HUES48 (cell line): ENCODE measurements at regions not wholly inside any gene's neighbourhood (a gene's known extent, or its start where the extent isn't known, plus 50 kb on each side); places are given as distances from the start of the nearest gene placed in this dataset.

Experiments used
- H3K27ac ChIP-seq: one replicate; pipeline ENCODE4 v1.7.0; 2013; ENCODE audit warnings: low read depth, low read length, inconsistent platforms
- H3K27me3 ChIP-seq: 2 replicates; pipeline ENCODE4 v1.6.1; 2013; ENCODE audit warnings: mild to moderate bottlenecking, low read length; ENCODE audit not compliant: control insufficient read depth, insufficient read depth
- H3K36me3 ChIP-seq: 2 replicates; pipeline ENCODE4 v1.6.1; 2013; ENCODE audit warnings: low read length; ENCODE audit not compliant: control insufficient read depth, insufficient read depth
- H3K4me1 ChIP-seq: 2 replicates; pipeline ENCODE4 v1.6.1; 2013; ENCODE audit warnings: mild to moderate bottlenecking, low read length; ENCODE audit not compliant: control insufficient read depth, insufficient read depth
- H3K4me3 ChIP-seq: 2 replicates; pipeline ENCODE4 v1.5.1; 2013; ENCODE audit warnings: mild to moderate bottlenecking, low read depth, low read length
- H3K9ac ChIP-seq: 2 replicates; pipeline ENCODE4 v1.6.1; 2013; ENCODE audit warnings: mild to moderate bottlenecking, low read depth, low read length, moderate library complexity
- H3K9me3 ChIP-seq: 2 replicates; pipeline ENCODE4 v1.6.1; 2013; ENCODE audit warnings: low read length; ENCODE audit not compliant: control insufficient read depth, insufficient read depth

DNA sequence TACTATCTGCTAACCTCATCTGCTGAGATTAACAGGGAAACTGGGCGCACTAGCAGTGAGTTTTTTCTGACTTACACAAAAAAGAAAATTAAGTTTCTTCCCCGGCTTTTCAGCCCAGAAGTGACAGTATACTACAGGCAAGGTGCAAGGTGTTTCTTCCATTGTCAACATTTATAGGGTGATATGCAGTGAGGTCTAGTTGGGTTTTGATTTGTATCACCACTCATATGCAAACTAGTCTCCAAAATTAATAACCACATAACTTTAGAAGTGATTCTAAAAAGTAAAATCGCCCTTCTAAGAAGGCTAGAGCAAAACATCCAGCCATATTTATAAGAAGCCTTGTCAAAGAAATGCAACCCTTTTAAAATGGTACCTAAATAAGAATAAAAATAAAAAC is 640.1 kb downstream of the ARAP2 start:
- no peak overlapping the region for H3K9ac ChIP-seq
- H3K4me1 ChIP-seq, result no peaks in the 10 kb centered on the region
- H3K4me3 ChIP-seq, result no peak overlapping the region
- H3K27me3 ChIP-seq, result no peaks in the 10 kb centered on the region
- no peaks in the 10 kb centered on the region for H3K36me3 ChIP-seq
- no peaks in the 10 kb centered on the region for H3K9me3 ChIP-seq
- H3K27ac ChIP-seq, result no peak overlapping the region

DNA sequence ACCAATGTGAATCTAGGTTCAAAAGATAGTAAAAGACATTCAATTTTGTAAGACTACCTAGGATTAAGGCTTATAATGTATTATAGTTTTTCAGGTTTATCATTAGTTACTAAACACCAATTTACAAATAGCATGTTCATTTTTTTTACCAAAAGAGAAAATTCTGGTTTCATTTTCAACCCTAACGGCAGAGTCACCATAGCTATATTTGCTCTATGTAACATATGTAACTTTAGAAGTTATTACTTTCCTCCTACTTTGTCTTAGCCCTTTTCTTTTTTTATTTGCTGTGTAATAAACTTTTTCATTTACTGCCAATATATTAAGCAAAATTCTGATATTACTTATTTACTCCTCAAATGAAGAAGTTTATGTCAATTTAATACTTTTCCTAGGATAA is 639.6 kb downstream of the ARAP2 start:
- H3K27me3 ChIP-seq, result no peaks in the 10 kb centered on the region
- no peak overlapping the region for H3K4me3 ChIP-seq
- no peak overlapping the region for H3K27ac ChIP-seq
- H3K36me3 ChIP-seq, result no peaks in the 10 kb centered on the region
- H3K9me3 ChIP-seq, result no peaks in the 10 kb centered on the region
- no peak overlapping the region for H3K9ac ChIP-seq
- no peaks in the 10 kb centered on the region for H3K4me1 ChIP-seq

DNA sequence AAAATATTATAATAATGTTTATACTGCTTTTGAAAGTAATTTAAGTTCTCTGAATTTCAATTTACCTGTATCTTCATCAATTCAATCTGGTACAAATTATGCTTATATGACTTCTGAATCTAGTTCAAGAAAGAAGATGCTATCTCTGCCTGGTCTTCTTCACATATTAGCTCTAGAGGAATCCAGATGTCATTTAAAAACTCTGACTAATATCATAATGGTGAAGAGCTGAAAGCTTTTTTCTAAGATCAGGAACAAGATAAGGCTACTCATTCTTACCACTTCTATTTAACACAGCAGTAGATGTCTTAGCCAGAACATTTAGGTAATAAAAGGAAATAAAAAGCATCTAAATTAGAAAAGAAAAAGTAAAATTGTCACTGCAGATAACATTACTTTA is 636.1 kb downstream of the ARAP2 start:
- H3K27me3 ChIP-seq, result no peaks in the 10 kb centered on the region
- no peak overlapping the region for H3K4me3 ChIP-seq
- no peaks in the 10 kb centered on the region for H3K9me3 ChIP-seq
- no peak overlapping the region for H3K9ac ChIP-seq
- no peaks in the 10 kb centered on the region for H3K36me3 ChIP-seq
- no peak overlapping the region for H3K27ac ChIP-seq
- H3K4me1 ChIP-seq, result no peaks in the 10 kb centered on the region

DNA sequence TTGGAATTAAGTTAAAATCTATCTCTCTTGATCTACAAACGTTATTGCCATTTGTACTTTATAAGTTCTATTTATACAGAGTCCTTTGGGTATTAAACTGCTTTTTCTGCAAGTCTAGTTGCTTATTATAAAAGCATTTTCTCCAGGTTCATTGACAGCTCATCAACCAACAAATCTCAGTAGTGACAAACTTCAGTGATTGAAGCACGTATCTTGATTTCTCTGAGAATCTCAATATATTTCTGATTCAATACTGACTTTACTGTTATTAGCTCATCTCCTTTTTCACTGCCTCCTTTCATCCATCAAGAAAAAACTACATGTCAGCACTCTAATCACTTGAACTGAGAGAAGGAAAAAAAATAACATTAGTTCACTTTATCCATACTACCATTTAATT is 630.2 kb downstream of the ARAP2 start:
- Histone ChIP-seq H3K4me3 (no peak overlapping the region), H3K27me3 (no peaks in the 10 kb centered on the region), H3K27ac (no peak overlapping the region), H3K36me3 (no peaks in the 10 kb centered on the region), H3K9ac (no peak overlapping the region), H3K4me1 (no peaks in the 10 kb centered on the region), H3K9me3 (no peaks in the 10 kb centered on the region)

DNA sequence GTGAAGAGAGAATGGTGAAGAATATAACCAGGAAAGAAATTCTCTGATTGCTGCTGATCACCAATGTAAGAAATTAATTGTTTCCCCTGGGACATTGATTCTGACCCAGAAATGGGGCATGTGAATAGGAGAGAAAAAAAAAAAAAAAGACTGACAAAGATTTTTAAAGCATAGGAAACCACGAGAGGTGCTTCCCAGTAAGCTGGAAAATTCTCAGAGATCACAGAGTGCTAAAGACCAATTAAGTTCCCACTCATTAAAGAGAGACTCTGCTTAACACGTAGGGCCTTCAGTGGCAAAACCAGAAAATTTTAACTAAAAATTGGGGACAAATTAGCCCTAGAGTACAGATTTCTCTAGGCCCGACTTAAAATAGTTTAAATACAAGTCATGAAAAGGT is 604.4 kb downstream of the ARAP2 start:
- H3K9ac ChIP-seq, result no peak overlapping the region
- H3K27ac ChIP-seq, result no peak overlapping the region
- no peaks in the 10 kb centered on the region for H3K36me3 ChIP-seq
- no peaks in the 10 kb centered on the region for H3K27me3 ChIP-seq
- H3K4me1 ChIP-seq, result no peaks in the 10 kb centered on the region
- no peaks in the 10 kb centered on the region for H3K9me3 ChIP-seq
- no peak overlapping the region for H3K4me3 ChIP-seq

DNA sequence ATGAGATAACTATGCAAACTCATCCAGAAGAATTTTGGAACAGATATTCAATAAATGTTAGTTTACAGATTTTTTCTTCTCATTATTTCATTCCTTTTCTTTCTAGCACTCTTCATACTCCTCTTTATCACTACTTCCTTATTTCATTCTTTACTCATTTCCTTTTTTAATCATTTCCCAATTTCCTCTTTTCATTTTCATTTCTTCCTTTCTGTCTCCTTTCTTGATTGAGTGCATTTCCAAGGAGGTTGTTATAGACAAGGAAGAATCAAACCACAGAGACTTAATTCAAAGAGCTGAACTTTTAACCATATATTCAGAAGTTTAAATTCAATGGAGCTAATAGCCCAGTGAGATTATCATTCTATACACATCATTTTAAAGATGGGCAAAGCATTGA is 600.7 kb downstream of the ARAP2 start:
- Histone ChIP-seq H3K9ac (no peak overlapping the region), H3K27me3 (no peaks in the 10 kb centered on the region), H3K4me3 (no peak overlapping the region), H3K27ac (no peak overlapping the region), H3K9me3 (no peaks in the 10 kb centered on the region), H3K4me1 (no peaks in the 10 kb centered on the region), H3K36me3 (no peaks in the 10 kb centered on the region)

DNA sequence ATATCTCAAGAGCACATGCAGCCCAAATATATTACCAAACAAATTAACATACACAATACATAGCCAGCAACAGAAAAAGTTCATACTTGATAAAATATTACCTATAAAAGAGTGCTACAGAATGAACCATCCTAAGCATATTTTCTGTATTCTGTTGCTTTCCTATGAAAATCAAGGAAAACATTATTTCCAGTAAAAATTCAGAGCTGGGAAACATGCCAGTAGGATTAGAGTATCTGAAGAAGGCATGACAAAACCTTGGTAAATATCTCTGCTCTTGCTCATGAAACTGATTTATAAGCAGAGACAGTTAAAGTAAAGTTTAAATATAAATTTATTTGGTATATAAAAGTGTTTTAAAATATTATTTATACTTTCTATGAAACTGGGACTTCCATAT is 599.7 kb downstream of the ARAP2 start:
- H3K36me3 ChIP-seq, result no peaks in the 10 kb centered on the region
- no peaks in the 10 kb centered on the region for H3K9me3 ChIP-seq
- no peaks in the 10 kb centered on the region for H3K4me1 ChIP-seq
- H3K27ac ChIP-seq, result no peak overlapping the region
- no peak overlapping the region for H3K9ac ChIP-seq
- no peaks in the 10 kb centered on the region for H3K27me3 ChIP-seq
- no peak overlapping the region for H3K4me3 ChIP-seq

DNA sequence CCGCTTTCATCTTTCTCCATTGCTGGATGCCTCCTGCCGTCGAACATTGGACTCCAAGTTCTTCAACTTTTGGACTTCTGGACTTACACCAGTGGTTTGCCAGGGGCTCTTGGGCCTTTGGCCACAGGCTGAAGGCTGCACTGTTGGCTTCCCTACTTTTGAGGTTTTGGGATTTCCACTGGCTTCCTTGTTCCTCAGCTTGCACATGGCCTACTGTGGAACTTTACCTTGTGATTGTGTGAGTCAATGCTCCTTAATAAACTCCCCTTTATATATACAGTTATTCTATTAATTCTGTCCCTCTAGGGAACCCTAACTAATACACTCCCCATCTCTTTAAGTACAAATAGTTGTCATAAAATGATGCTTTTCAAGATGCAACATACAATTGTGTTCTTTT is 595.3 kb downstream of the ARAP2 start:
- H3K9ac ChIP-seq, result no peak overlapping the region
- H3K4me1 ChIP-seq, result no peaks in the 10 kb centered on the region
- H3K36me3 ChIP-seq, result no peaks in the 10 kb centered on the region
- no peaks in the 10 kb centered on the region for H3K27me3 ChIP-seq
- no peaks in the 10 kb centered on the region for H3K9me3 ChIP-seq
- H3K4me3 ChIP-seq, result no peak overlapping the region
- no peak overlapping the region for H3K27ac ChIP-seq

DNA sequence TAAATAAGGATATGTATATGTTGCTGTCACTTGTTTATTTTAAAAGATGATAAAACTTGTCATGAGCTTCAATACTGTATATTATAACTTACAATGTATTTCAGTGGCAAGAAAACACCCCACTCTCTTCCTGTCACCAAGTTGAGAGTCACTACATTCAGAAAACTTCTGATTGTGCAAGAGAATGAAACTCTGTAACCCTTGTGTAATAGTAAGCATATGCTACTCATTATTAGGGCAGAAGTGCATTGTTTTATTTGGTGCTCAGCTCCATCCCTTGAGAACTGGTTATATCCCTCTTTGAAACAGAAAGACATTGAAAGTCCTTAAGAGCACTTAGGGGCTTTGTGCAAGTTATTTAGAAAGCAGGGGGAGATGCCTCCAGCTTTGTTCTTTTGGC is 594.5 kb downstream of the ARAP2 start:
- H3K27ac ChIP-seq, result no peak overlapping the region
- H3K9me3 ChIP-seq, result no peaks in the 10 kb centered on the region
- H3K9ac ChIP-seq, result no peak overlapping the region
- no peaks in the 10 kb centered on the region for H3K36me3 ChIP-seq
- no peaks in the 10 kb centered on the region for H3K27me3 ChIP-seq
- H3K4me3 ChIP-seq, result no peak overlapping the region
- H3K4me1 ChIP-seq, result no peaks in the 10 kb centered on the region

DNA sequence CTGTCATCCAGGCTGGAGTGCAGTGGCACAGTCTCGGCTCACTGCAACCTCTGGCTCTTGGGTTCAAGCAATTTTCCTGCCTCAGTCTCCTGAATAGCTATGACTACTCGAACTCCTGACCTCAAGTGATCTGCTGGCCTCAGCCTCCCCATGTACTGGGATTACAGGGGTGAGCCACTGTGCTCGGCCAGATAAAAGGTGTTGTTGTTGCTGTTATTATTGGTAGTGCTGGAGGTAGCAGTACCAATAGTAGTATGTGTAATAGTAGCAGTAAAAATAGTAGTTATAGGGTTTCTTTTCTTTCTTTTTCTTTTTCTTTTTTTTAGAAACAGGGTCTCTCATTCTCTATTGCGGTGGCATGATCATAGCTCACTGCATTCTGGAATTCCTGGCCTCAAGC is 592.1 kb downstream of the ARAP2 start:
- Histone ChIP-seq H3K9ac (no peak overlapping the region), H3K4me3 (no peak overlapping the region), H3K36me3 (no peaks in the 10 kb centered on the region), H3K4me1 (no peaks in the 10 kb centered on the region), H3K9me3 (no peaks in the 10 kb centered on the region), H3K27me3 (no peaks in the 10 kb centered on the region), H3K27ac (no peak overlapping the region)

DNA sequence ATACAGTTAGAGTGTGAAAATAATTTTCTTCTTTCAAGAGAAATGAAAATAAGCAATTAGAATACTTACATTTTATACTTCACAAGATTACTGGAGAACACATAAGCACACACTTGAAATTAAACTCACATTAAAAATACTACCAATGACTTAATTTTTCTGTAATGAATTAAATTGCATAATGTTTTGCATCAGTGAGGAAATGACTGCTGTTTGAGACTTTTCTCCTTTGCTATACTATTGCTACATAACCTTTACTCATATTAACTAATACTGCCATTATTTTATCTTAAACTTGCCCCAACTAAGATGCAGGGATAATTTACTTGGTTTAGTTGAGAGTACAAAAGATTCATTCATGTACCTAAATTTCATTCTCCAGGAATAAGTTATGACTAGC is 590.9 kb downstream of the ARAP2 start:
- no peaks in the 10 kb centered on the region for H3K27me3 ChIP-seq
- H3K36me3 ChIP-seq, result no peaks in the 10 kb centered on the region
- no peaks in the 10 kb centered on the region for H3K9me3 ChIP-seq
- H3K4me1 ChIP-seq, result no peaks in the 10 kb centered on the region
- no peak overlapping the region for H3K27ac ChIP-seq
- H3K9ac ChIP-seq, result no peak overlapping the region
- H3K4me3 ChIP-seq, result no peak overlapping the region

DNA sequence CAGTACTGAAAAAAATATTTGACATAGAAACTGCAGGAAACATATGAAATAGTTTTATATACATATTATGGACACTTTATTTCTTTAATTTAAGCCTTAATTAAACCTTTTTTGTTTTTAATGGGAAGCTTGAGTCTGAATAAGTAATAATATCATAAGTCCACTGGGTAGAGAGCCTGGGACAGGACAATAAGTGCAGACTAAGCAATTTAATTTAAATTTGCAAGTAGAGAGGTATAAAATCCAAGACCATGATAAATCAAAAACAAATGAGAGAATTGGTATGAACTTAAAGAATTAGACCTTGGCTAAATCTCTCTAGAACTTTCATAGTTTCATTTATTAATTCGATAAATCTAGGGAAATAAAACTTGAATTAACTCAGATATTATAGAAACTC is 571.2 kb downstream of the ARAP2 start:
- no peaks in the 10 kb centered on the region for H3K9me3 ChIP-seq
- no peaks in the 10 kb centered on the region for H3K27me3 ChIP-seq
- no peak overlapping the region for H3K9ac ChIP-seq
- H3K4me3 ChIP-seq, result no peak overlapping the region
- H3K27ac ChIP-seq, result no peak overlapping the region
- H3K36me3 ChIP-seq, result no peaks in the 10 kb centered on the region
- H3K4me1 ChIP-seq, result no peaks in the 10 kb centered on the region
